Head of caudate nucleus (tissue), 42 donors: ENCODE measurements at regions not wholly inside any gene's neighbourhood (a gene's known extent, or its start where the extent isn't known, plus 50 kb on each side); places are given as distances from the start of the nearest gene placed in this dataset.

Experiments
- DNase-seq, 42 donors: peaks; one replicate each; pipeline versions ENCODE4 v3.0.0 to v3.0.0-alpha.2; 2020 to 2021; ENCODE audit warnings: mixed read lengths in 7 of 42
- intact Hi-C: fragments of 100-400 bp; cut with DNase I; formaldehyde crosslinking; loops from one replicate; pipeline ENCODE4 v1.15.0; 2022

GRCh38 chr11:70543611-70544010, 145.3 kb downstream of the CTTN start:
- DNase-seq, result no peak
- intact Hi-C loops, result no loop called here

GRCh38 chr11:70544067-70544773, 145.9 kb downstream of the CTTN start:
- intact Hi-C loops, result no loop called here

GRCh38 chr11:70544774-70545609, 146.7 kb downstream of the CTTN start:
- peak in 14 of 42 donors; percentile 12 to 74 (median 37) for DNase-seq
- intact Hi-C loops, result no loop called here

More at GRCh38 chr11:70544067-70544773, 145.9 kb downstream of the CTTN start:
- DNase-seq, result no peak

GRCh38 chr11:70545610-70545912, 147.2 kb downstream of the CTTN start:
- intact Hi-C loops, result no loop called here
- DNase-seq, result no peak

GRCh38 chr11:70546191-70546940, 148.0 kb downstream of the CTTN start:
- no peak for DNase-seq
- intact Hi-C loops, result no loop called here

GRCh38 chr11:70547386-70547785, 149.1 kb downstream of the CTTN start:
- no peak for DNase-seq
- intact Hi-C loops, result no loop called here

- intact Hi-C loops, result no loop called here
- DNase-seq, result no peak
These were observed 149.7 kb downstream of the CTTN start for GRCh38 chr11:70547821-70548670.

- intact Hi-C loops, result no loop called here
- no peak for DNase-seq
These were observed 150.6 kb downstream of the CTTN start for GRCh38 chr11:70548976-70549375.

GRCh38 chr11:70549386-70549785, 151.1 kb downstream of the CTTN start:
- no peak for DNase-seq
- intact Hi-C loops, result no loop called here

- no peak for DNase-seq
These were observed 151.5 kb downstream of the CTTN start for GRCh38 chr11:70549796-70550195.

GRCh38 chr11:70550456-70551195, 152.3 kb downstream of the CTTN start:
- intact Hi-C loops, result no loop called here
- no peak for DNase-seq

More at GRCh38 chr11:70549796-70550195, 151.5 kb downstream of the CTTN start:
- intact Hi-C loops, result no loop called here

GRCh38 chr11:70551351-70552166, 153.2 kb downstream of the CTTN start:
- intact Hi-C loops, result no loop called here
- no peak for DNase-seq

- DNase-seq, result no peak
- intact Hi-C loops, result no loop called here
These were observed 154.1 kb downstream of the CTTN start for GRCh38 chr11:70552167-70553150.

- DNase-seq, result no peak
- intact Hi-C loops, result no loop called here
These were observed 156.7 kb downstream of the CTTN start for GRCh38 chr11:70555078-70555477.

GRCh38 chr11:70556884-70557741, 158.8 kb downstream of the CTTN start:
- DNase-seq, result no peak
- intact Hi-C loops, result no loop called here
